Progenitor cell of endocrine pancreas (in vitro differentiated cells): ENCODE measurements at regions not wholly inside any gene's neighbourhood (a gene's known extent, or its start where the extent isn't known, plus 50 kb on each side); places are given as distances from the start of the nearest gene placed in this dataset.

Experiments
- DNase-seq: peaks from one replicate; pipeline ENCODE4 v3.0.0; 2021; ENCODE audit warnings: low spot score; ENCODE audit not compliant: unreplicated experiment
- H3K27ac Mint-ChIP-seq: 2 replicates; pipeline ENCODE4 v1.8.0; 2021; ENCODE audit warnings: mild to moderate bottlenecking, moderate library complexity, mixed read lengths
- H3K27me3 Mint-ChIP-seq: 2 replicates; pipeline ENCODE4 v1.8.0; 2021; ENCODE audit warnings: mixed read lengths
- H3K36me3 Mint-ChIP-seq: 2 replicates; pipeline ENCODE4 v1.8.0; 2022; ENCODE audit warnings: mixed read lengths; ENCODE audit not compliant: insufficient read depth
- H3K4me1 Mint-ChIP-seq: 2 replicates; pipeline ENCODE4 v1.8.0; 2021; ENCODE audit warnings: low read depth, mixed read lengths
- H3K4me3 Mint-ChIP-seq: 2 replicates; pipeline ENCODE4 v1.8.0; 2021; ENCODE audit warnings: low read depth, mild to moderate bottlenecking, moderate library complexity, mixed read lengths
- H3K9me3 Mint-ChIP-seq: 2 replicates; pipeline ENCODE4 v1.8.0; 2021; ENCODE audit warnings: low read depth, mixed read lengths
- CTCF ChIP-seq: fragments of 200-600 bp; sonication (generic); IDR thresholded peaks from one replicate; pipeline ENCODE4 v1.5.0; 2021; ENCODE audit warnings: antibody characterized with exemption, mild to moderate bottlenecking; ENCODE audit not compliant: unreplicated experiment

- peaks cover 26% of the 10 kb centered on the region for H3K4me1 Mint-ChIP-seq
- no peak for TF ChIP-seq CTCF
- no peak overlapping the region for H3K4me3 Mint-ChIP-seq
- no peaks in the 10 kb centered on the region for H3K36me3 Mint-ChIP-seq
- peak overlapping the region; percentile 78 for H3K27ac Mint-ChIP-seq
- H3K9me3 Mint-ChIP-seq = no peaks in the 10 kb centered on the region
- no peaks in the 10 kb centered on the region for H3K27me3 Mint-ChIP-seq
- DNase-seq = no peak
Observed at GRCh38 chr7:12801107-12801506, 113.7 kb downstream of the ARL4A start.

- Mint-ChIP-seq H3K27me3 (no peaks in the 10 kb centered on the region), H3K9me3 (no peaks in the 10 kb centered on the region), H3K27ac (peak overlapping the region; percentile 14), H3K36me3 (no peaks in the 10 kb centered on the region), H3K4me3 (no peak overlapping the region), H3K4me1 (peaks cover 26% of the 10 kb centered on the region)
- TF ChIP-seq CTCF = no peak
- DNase-seq = no peak
Observed at GRCh38 chr7:12802070-12802469, 114.6 kb downstream of the ARL4A start.

- Mint-ChIP-seq H3K4me1 (peaks cover 26% of the 10 kb centered on the region), H3K36me3 (no peaks in the 10 kb centered on the region), H3K4me3 (no peak overlapping the region), H3K27me3 (no peaks in the 10 kb centered on the region), H3K9me3 (no peaks in the 10 kb centered on the region), H3K27ac (no peak overlapping the region)
- no peak for TF ChIP-seq CTCF
- no peak for DNase-seq
Observed at GRCh38 chr7:12803542-12803941, 116.1 kb downstream of the ARL4A start.

- no peak for TF ChIP-seq CTCF
- DNase-seq = no peak
- Mint-ChIP-seq H3K4me3 (no peak overlapping the region), H3K36me3 (no peaks in the 10 kb centered on the region), H3K4me1 (peaks cover 24% of the 10 kb centered on the region), H3K9me3 (no peaks in the 10 kb centered on the region), H3K27ac (no peak overlapping the region), H3K27me3 (no peaks in the 10 kb centered on the region)
Observed at GRCh38 chr7:12805518-12805928, 118.1 kb downstream of the ARL4A start.

- Mint-ChIP-seq H3K4me3 (no peak overlapping the region), H3K9me3 (no peaks in the 10 kb centered on the region), H3K27me3 (no peaks in the 10 kb centered on the region), H3K27ac (no peak overlapping the region), H3K4me1 (peaks cover 20% of the 10 kb centered on the region), H3K36me3 (no peaks in the 10 kb centered on the region)
- no peak for DNase-seq
- no peak for TF ChIP-seq CTCF
Observed at GRCh38 chr7:12805957-12806356, 118.5 kb downstream of the ARL4A start.
